ENCODE measurements at regions not wholly inside any gene's neighbourhood (a gene's known extent, or its start where the extent isn't known, plus 50 kb on each side); places are given as distances from the start of the nearest gene placed in this dataset.

DNA sequence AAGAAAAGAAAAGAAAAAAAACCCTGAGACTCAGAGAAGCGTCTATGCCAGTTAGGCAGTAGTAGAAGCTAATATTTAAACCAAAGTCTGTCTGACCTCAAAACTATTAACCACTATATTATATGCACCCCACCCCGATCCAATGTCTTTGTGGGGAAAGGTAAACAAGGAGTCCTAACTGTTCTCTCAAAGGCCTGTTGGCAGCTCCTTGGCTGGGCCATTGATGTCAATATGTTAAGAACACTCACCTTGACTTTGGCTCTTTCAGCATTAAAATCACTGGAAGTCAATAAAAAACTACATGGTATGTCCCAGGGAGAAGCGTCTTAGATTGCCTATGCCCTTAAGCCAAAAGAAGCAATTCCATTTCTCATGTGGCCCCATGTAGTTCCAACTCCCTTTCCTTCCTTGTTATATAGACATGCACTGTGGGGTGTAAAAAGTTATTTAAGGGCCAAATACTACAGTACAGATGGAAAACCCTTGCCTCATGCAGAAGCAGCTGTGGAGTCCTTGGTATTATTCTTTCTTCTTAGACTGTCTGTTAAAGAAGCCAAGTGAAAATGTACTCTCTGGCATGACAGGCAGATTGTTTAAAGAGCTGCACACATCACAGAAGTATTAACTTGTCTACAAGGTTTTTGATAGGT lies 308.6 kb upstream of the RPS23 start:
- TF ChIP-seq POLR2AphosphoS5 (IDR thresholded peaks at IDR 0.05; ENCODE audit: low read depth, low read length): no peak
- TF ChIP-seq, protein P1, sequence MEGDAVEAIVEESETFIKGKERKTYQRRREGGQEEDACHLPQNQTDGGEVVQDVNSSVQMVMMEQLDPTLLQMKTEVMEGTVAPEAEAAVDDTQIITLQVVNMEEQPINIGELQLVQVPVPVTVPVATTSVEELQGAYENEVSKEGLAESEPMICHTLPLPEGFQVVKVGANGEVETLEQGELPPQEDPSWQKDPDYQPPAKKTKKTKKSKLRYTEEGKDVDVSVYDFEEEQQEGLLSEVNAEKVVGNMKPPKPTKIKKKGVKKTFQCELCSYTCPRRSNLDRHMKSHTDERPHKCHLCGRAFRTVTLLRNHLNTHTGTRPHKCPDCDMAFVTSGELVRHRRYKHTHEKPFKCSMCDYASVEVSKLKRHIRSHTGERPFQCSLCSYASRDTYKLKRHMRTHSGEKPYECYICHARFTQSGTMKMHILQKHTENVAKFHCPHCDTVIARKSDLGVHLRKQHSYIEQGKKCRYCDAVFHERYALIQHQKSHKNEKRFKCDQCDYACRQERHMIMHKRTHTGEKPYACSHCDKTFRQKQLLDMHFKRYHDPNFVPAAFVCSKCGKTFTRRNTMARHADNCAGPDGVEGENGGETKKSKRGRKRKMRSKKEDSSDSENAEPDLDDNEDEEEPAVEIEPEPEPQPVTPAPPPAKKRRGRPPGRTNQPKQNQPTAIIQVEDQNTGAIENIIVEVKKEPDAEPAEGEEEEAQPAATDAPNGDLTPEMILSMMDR (IDR thresholded peaks at IDR 0.05): no peak
- TF ChIP-seq, protein P2, sequence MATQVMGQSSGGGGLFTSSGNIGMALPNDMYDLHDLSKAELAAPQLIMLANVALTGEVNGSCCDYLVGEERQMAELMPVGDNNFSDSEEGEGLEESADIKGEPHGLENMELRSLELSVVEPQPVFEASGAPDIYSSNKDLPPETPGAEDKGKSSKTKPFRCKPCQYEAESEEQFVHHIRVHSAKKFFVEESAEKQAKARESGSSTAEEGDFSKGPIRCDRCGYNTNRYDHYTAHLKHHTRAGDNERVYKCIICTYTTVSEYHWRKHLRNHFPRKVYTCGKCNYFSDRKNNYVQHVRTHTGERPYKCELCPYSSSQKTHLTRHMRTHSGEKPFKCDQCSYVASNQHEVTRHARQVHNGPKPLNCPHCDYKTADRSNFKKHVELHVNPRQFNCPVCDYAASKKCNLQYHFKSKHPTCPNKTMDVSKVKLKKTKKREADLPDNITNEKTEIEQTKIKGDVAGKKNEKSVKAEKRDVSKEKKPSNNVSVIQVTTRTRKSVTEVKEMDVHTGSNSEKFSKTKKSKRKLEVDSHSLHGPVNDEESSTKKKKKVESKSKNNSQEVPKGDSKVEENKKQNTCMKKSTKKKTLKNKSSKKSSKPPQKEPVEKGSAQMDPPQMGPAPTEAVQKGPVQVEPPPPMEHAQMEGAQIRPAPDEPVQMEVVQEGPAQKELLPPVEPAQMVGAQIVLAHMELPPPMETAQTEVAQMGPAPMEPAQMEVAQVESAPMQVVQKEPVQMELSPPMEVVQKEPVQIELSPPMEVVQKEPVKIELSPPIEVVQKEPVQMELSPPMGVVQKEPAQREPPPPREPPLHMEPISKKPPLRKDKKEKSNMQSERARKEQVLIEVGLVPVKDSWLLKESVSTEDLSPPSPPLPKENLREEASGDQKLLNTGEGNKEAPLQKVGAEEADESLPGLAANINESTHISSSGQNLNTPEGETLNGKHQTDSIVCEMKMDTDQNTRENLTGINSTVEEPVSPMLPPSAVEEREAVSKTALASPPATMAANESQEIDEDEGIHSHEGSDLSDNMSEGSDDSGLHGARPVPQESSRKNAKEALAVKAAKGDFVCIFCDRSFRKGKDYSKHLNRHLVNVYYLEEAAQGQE (IDR thresholded peaks at IDR 0.05; ENCODE audit: insufficient read depth in 1 of 2, low read depth in 2 of 2, low read length in 1 of 2): no peak
